NCI-H345 treated with DMSO at 0.1 percent for 48 hours (cell line): ENCODE measurements at regions not wholly inside any gene's neighbourhood (a gene's known extent, or its start where the extent isn't known, plus 50 kb on each side); places are given as distances from the start of the nearest gene placed in this dataset.

ENCODE experiments used
- DNase-seq: peaks from one replicate; lab custom pipeline; 2025; ENCODE audit not compliant: unreplicated experiment; lab: John Stamatoyannopoulos, UW

- no peak for DNase-seq
Observed at GRCh38 chr20:17795003-17795402, 95.2 kb downstream of the BANF2 start.

- no peak for DNase-seq
Observed at GRCh38 chr20:17794400-17794799, 94.6 kb downstream of the BANF2 start.

GRCh38 chr20:17793986-17794385, 94.2 kb downstream of the BANF2 start:
- DNase-seq: no peak

GRCh38 chr20:17790296-17790695, 90.5 kb downstream of the BANF2 start:
- DNase-seq: no peak

- DNase-seq: no peak
Observed at GRCh38 chr20:17787816-17788215, 88.0 kb downstream of the BANF2 start.

DNA sequence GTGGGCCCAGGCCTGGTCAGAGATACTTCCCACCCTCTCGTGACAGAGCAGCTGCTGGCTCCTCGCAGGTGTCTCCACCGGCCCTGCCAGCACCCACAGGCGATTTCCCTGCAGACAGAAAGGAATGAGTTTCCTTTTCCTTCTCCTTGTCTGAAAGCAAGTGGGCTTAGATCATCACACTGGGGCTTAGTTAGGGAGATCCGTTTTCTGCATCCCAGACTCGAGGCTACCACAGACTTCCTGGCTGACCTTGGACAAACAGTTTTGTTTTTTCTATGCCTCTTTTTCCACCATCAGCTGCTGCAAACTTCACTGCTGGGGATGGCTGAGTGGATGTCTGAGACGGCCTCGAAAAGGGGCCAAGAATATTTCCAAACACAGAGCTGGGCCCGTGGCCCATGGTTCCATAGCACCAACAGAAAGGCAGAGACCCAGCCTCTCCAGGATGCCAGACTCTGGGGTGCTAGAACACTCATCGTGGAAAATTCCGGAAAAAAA, 86.5 kb downstream of the BANF2 start:
- DNase-seq: no peak
